HEK293 (cell line): ENCODE measurements at regions not wholly inside any gene's neighbourhood (a gene's known extent, or its start where the extent isn't known, plus 50 kb on each side); places are given as distances from the start of the nearest gene placed in this dataset.

Experiments used
- SCRT1 ChIP-seq: fragments of 450-650 bp; formaldehyde crosslinking; IDR thresholded peaks from 2 replicates; pipeline ENCODE4 v1.5.1; 2016; ENCODE audit warnings: missing biosample characterization, missing genetic modification characterization, borderline replicate concordance
- ZNF121 ChIP-seq: fragments of 450-650 bp; formaldehyde crosslinking; IDR thresholded peaks from 2 replicates; pipeline ENCODE4 v1.5.1; 2016; ENCODE audit warnings: missing biosample characterization, missing genetic modification characterization
- ZNF600 ChIP-seq: fragments of 450-650 bp; formaldehyde crosslinking; IDR thresholded peaks from 2 replicates; pipeline ENCODE4 v1.5.1; 2016; ENCODE audit warnings: missing biosample characterization, missing genetic modification characterization
- ZNF660 ChIP-seq: fragments of 450-650 bp; IDR thresholded peaks from 2 replicates; pipeline ENCODE4 v1.5.1; 2018; ENCODE audit warnings: missing biosample characterization, mild to moderate bottlenecking, missing genetic modification characterization
- TF ChIP-seq, protein P1 (sequence below): fragments of 450-650 bp; formaldehyde crosslinking; IDR thresholded peaks from 2 replicates; pipeline ENCODE4 v1.5.1; 2016; ENCODE audit warnings: missing biosample characterization, missing genetic modification characterization
- TF ChIP-seq, protein P2 (sequence below): fragments of 450-650 bp; formaldehyde crosslinking; conservative IDR thresholded peaks from 2 replicates; pipeline ENCODE4 v1.5.1; 2016; ENCODE audit warnings: low read depth, missing biosample characterization, missing genetic modification characterization
- TF ChIP-seq, protein P3 (sequence below): fragments of 450-650 bp; formaldehyde crosslinking; optimal IDR thresholded peaks from 2 replicates; pipeline ENCODE3; 2016; ENCODE audit warnings: missing biosample characterization, mild to moderate bottlenecking, missing genetic modification characterization

DNA sequence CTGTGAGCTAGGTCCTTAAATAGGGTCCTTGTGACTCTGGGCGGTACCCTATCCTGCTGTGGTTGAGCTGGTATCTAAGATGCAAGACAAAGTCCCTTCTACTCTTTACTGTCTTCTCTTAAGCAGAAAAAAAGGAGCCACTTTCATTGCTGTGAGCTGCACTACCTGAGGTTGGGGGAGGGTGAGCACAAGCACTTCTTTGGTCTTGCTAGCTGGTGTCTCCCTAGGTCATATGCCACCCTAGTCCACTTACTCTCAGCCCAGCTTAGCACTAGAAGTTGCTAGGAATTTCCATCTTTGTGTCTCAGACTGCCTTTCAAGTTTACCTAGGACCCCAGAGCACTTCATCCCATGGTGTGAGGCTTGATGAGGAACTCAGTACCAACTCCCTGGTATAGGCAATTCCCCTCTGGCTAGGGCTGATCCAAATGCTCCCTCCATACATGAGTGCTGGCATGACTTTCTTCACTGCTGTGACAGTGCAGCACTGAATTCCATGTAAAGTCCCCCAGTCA, 343.6 kb upstream of the CT83 start:
- TF ChIP-seq, protein P1, sequence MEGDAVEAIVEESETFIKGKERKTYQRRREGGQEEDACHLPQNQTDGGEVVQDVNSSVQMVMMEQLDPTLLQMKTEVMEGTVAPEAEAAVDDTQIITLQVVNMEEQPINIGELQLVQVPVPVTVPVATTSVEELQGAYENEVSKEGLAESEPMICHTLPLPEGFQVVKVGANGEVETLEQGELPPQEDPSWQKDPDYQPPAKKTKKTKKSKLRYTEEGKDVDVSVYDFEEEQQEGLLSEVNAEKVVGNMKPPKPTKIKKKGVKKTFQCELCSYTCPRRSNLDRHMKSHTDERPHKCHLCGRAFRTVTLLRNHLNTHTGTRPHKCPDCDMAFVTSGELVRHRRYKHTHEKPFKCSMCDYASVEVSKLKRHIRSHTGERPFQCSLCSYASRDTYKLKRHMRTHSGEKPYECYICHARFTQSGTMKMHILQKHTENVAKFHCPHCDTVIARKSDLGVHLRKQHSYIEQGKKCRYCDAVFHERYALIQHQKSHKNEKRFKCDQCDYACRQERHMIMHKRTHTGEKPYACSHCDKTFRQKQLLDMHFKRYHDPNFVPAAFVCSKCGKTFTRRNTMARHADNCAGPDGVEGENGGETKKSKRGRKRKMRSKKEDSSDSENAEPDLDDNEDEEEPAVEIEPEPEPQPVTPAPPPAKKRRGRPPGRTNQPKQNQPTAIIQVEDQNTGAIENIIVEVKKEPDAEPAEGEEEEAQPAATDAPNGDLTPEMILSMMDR = no peak
- no peak for TF ChIP-seq SCRT1 (tag by site-specific recombination)
- no peak for TF ChIP-seq ZNF660 (tag by site-specific recombination)
- no peak for TF ChIP-seq ZNF600 (tag by site-specific recombination)
- TF ChIP-seq ZNF121 (tag by site-specific recombination) = no peak
- TF ChIP-seq, protein P2, sequence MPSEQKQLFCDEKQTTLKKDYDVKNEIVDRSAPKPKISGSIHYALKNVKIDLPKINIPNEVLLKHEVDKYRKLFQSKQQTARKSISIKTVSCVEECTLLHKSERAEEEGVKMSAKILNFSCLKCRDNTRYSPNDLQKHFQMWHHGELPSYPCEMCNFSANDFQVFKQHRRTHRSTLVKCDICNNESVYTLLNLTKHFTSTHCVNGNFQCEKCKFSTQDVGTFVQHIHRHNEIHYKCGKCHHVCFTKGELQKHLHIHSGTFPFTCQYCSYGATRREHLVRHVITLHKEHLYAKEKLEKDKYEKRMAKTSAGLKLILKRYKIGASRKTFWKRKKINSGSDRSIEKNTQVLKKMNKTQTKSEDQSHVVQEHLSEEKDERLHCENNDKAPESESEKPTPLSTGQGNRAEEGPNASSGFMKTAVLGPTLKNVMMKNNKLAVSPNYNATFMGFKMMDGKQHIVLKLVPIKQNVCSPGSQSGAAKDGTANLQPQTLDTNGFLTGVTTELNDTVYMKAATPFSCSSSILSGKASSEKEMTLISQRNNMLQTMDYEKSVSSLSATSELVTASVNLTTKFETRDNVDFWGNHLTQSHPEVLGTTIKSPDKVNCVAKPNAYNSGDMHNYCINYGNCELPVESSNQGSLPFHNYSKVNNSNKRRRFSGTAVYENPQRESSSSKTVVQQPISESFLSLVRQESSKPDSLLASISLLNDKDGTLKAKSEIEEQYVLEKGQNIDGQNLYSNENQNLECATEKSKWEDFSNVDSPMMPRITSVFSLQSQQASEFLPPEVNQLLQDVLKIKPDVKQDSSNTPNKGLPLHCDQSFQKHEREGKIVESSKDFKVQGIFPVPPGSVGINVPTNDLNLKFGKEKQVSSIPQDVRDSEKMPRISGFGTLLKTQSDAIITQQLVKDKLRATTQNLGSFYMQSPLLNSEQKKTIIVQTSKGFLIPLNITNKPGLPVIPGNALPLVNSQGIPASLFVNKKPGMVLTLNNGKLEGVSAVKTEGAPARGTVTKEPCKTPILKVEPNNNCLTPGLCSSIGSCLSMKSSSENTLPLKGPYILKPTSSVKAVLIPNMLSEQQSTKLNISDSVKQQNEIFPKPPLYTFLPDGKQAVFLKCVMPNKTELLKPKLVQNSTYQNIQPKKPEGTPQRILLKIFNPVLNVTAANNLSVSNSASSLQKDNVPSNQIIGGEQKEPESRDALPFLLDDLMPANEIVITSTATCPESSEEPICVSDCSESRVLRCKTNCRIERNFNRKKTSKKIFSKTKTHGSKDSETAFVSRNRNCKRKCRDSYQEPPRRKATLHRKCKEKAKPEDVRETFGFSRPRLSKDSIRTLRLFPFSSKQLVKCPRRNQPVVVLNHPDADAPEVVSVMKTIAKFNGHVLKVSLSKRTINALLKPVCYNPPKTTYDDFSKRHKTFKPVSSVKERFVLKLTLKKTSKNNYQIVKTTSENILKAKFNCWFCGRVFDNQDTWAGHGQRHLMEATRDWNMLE = no peak
- TF ChIP-seq, protein P3, sequence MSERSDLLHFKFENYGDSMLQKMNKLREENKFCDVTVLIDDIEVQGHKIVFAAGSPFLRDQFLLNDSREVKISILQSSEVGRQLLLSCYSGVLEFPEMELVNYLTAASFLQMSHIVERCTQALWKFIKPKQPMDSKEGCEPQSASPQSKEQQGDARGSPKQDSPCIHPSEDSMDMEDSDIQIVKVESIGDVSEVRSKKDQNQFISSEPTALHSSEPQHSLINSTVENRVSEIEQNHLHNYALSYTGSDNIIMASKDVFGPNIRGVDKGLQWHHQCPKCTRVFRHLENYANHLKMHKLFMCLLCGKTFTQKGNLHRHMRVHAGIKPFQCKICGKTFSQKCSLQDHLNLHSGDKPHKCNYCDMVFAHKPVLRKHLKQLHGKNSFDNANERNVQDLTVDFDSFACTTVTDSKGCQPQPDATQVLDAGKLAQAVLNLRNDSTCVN (tag by site-specific recombination) = no peak
